Stimulated activated CD4-positive, alpha-beta T cell treated with anti-CD3 and anti-CD28 coated beads, TNF-alpha, amount 100 ng/mL, for 48 hours (primary cell): ENCODE measurements at regions not wholly inside any gene's neighbourhood (a gene's known extent, or its start where the extent isn't known, plus 50 kb on each side); places are given as distances from the start of the nearest gene placed in this dataset.

ENCODE experiments used
- DNase-seq, 3 donors: peaks; one replicate each; pipeline ENCODE4 v3.0.0-alpha.2; 2020; ENCODE audit warnings: low read depth in 3 of 3

DNA sequence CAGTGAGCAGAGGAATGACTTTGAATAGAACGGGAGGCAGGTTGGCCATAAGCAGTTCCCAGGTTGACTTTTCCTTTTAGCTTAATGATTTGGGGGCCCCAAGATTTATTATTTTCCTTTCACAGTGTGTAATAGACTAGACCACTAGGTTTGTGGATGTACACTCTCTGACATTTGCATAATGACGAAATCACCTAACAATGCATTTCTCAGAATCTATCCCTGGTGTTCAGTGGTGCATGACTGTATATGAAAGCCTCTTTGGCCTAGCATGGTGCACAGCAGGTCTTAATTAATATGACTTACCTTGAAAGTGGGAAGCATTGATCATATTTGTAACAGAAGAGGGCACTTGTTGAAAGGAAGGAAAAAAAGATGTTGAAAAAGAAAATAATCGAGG, 761.9 kb downstream of the TYW1 start:
- DNase-seq, result no peak

DNA sequence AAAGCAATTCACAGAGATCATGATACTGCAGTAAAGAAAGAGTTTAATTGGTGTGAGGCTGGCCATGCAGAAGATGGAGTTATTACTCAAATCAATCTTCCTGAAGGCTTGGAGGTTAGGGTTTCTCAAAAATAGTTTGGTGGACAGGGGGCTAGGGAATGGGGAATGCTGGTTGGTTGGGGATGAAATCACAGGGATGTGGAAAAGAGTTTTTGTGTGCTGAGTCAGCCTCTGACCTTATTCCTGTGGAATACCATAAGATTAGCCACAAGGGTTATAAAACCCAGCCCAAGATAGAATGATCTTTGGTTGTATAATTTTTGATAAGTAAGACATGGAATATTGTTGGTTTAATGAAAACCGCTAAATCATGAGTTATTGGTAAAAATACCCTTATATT, 764.3 kb downstream of the TYW1 start:
- no peak for DNase-seq

DNA sequence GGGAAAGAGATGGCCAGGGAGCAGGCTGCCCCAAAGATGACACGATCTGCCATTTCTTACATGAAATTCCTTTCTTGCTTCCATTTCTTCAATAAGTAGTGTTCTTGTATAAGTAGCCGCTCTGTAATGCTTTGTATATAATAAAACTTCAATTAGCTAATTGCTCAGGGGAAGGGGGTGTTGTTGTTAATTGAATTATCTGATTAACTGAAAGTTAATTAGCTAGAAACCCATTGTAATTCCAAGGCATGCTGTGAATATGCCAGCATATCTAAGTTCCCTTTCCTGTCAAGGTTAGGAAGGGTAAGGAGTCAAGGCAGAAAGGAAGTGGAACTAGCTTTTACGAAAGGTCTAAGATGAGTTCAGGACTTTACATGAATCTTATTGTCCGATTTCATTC, 765.9 kb downstream of the TYW1 start:
- no peak for DNase-seq

DNA sequence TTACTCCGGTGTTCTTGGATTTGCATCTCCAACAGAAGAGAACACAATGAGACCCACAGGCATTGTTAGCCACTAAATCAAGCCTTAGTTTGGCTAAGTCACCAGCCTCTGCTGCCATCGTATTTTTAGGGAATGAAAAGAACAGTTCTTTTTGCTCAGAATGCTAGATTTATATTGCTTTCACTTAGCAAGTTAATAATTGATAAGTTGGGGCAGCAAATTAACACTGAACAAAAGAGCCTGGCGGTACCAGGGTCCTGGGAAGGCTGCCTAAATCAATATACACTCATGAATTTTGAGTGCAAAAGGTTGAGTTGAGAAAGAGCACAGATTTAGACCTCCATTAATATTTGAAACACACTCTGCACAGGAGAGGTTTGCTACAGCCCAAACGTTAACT, 767.7 kb downstream of the TYW1 start:
- DNase-seq, result no peak

DNA sequence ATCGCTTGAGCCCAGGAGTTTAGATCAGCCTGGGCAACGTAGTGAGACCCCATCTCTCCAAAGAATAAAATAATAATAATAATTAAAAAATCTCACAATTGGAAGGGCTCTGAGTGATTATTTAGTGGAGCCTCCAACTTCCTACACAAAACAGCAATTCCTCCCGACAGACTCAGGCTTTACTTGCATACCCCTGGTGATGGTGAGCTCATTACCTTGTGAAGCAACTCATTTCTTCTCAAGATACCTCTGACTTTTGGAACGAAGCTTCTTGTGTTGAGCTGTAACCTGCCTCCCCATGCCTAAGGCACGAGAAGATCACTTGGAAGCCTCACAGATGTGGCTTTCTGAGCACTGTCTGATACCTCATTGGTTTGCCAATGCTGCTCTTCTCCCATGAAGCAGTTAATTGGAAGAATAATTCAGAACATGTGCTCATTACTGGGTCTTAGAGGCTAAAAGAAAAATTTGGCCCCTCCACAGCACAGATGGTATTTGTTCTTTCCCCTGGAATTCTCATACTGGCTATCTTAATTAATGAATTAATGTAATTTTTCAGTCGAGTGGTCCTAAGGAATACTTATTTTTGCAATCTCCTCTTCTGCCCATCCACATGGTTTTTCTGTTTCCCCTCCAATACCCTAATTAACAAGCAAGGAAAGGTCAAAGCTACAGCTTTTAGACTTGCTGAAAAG, 769.0 kb downstream of the TYW1 start:
- DNase-seq, result no peak

DNA sequence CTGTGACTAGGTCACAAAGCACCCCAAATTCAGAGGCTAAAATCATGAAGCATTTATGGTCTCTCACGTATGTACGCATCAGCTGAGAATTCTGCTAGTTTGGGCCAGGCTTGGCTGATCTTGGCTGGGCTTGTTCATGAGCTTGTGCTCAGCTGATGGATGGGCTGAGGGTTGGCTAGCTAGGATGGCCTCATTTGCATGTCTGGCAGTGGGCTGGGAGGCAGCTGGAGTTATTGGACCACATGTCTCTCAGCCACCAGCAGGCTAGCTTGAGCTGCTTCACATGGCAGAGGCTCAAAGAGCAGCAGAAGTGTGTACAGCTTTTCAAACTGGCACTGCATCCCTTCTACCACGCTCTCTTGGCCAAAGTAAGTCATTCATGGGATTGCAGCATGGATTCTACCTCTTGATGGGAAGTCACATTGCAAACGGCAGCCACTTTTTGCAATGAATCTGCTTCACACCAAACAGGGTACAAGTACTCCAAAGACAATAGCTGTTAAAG, 770.3 kb downstream of the TYW1 start:
- DNase-seq, result no peak

DNA sequence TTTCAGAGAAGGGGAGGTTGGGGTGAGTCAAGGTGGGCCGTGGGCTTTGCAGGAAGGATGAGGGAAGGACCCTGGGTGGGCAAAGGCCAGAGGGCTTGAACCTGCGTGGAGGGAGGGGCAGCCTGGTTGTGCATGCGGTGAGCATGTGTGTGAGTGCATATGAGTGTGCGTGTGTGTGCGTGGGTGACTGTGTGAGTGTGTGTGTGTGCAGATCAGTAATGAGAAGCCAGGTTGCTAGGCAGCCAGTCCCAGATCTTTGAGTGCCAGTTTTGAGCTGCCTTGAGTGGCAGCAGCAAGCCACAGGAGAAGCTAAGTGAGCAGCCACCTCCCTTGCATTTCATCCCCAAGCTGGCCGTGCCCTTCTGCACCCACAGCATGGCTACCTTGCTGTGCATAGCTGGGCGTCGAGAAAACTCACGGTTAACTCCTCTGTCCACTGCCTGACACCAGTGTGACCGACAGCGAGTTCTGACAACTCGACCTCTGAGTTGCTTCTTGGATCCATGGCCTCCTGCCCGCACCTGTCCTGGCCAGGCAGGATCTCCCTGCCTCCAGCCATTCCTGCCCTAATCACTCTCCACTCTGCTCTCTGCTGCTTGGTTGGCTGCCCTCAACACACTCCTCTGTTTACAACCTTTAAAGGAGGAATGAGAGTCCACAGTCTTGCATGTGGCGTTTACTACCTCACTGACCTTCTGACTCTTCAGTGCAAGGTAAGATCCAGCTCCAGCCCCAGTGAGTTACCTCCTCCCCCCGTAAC, 775.4 kb downstream of the TYW1 start:
- DNase-seq, result no peak

DNA sequence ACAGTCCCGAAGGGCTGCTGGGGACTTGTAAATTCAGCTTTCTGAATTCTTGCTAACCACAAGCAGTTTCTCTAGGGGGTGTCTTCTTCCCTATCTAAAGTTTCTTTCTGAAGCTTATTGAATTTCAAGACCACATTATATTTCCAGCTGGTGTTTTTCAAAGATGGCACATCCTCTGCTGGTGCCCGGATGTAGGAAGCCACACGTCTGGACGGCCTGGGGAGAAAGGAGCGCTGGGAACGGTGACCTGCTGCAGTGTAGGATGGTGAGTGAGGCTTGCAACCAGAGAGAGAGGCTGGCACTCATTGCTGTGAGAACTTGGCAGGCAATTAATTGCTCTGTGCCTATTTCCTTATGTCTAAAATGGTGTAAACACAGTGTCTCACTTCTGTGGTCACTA, 776.4 kb downstream of the TYW1 start:
- no peak for DNase-seq

DNA sequence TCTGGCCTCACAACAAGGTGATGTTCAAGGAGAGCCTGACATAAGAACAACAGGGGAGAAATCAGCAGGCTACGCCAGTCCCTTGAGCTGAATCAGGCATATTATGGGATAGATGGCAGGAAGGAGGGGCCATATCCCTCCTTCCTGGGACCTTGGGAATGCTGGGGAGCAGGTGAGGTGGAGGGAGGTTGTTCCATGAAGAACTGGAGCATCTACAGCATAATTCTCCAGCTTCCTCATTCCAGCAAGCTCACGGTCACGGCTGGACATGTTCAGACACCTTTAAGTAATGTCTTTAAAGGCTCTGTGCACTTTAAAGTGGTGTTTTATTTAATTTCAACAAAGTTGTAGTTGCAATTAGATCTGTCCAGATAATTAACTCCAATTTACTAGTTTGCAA, 780.5 kb downstream of the TYW1 start:
- DNase-seq, result no peak

DNA sequence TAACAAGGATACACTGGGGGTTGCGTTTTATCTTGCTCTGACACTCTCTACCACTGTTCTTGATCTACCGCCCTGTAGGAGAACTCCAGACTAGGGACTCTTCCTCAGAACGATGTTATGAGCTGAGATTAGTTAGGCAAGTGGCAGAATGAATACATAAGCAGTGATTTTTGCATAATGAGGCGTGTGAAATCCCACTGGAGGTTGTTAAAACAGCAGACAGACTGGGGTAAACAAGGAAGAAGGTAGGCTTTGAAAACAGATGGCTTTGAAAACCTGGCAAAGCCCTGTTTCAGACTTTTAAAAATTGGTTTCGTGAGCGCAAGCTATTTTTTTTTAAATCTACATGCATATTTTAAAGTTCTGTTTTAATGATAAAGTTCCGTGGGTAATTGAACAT, 785.2 kb downstream of the TYW1 start:
- DNase-seq, result no peak

DNA sequence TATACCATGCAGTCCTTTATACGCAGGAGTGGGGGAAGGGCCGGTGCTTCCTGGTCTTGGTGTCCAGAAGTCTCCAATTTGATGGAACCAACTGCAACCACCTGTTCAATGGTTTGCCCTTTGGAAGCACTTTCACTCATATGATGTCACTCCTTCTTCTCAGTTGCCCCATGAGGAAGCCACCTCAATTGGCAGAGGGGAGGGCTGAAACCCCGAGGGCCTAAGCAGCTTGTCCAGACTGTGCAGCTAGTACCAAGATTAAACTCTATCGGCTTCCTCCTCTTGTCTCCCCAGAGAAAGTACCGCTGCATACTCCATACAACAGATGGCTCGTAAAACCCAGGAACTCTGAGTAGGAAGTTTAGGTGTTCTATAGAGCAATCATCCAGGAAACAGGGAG, 789.4 kb downstream of the TYW1 start:
- no peak for DNase-seq

DNA sequence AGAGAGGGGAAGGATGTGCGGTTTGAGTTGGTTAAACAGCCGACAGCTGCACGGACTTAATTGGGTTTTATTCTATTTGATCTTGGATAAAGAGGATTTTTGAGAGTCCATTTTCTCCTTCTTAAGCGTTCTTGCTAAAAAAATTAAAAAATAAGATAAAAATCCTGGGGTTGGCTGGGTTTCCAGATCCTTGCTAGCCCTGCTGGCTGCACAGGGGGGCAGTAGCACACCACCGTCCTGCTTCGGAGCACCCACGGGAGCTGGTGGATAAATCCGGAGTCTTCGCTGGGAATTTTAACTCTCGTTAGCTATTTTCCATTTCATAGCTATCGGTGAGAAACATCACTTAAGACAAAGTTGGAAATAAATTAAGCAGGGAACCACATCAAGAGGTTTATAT, 792.0 kb downstream of the TYW1 start:
- DNase-seq, result no peak

DNA sequence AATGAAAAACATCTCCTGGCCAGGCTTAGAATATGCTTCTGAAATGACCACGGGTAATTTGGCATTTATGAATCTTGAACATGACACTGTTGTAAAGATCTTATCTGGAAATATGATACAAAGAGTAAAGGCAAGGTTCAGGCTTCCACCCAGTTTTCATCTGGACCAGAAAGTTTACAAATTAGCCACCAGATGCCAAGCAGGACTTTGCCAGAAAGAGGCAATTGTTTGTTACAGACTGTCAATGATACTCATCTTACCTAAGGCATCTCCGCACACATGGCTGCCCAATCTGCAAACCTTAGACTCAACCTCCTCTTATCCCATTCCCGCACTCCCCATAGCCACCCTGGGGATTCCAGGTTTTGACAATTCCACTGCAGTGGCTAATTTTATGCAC, 795.3 kb downstream of the TYW1 start:
- DNase-seq, result no peak

DNA sequence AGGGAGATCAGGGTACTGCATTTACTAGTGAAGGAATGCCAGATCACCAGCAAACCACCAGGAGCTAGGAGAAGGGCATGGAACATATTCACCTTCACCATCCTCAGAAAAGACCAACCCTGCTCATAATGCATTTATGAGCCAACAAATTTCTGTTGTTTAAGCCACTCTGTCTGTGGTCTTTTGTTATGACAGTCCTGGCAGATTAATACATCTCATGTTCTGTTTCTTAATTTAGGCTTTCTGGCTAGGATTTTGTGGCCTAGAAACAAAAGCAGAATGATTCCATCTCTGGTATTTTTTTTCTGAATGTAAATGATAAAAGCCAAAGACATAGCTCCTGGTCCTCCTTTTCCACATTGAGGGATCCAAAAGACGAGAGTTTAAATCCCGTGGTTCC, 797.9 kb downstream of the TYW1 start:
- no peak for DNase-seq

DNA sequence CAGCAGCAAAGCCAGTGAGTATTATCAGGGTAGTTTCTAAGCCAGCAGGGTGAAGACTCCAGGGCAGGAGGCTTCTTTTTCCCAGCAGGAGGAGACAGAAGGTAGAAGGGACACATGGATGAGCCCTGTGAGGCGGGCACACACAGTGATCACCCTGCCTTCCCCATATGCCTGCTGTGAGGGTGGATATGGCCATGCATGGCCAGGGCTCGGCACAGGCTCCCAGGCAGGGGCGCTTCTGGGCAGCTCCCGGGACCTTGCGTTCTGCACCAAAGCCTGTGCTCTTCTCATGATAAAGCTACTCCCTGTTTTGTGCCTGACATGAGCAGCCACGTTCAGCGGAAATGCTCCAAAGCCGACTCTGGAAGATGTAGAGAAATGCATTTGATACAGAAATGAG, 807.2 kb downstream of the TYW1 start:
- no peak for DNase-seq

DNA sequence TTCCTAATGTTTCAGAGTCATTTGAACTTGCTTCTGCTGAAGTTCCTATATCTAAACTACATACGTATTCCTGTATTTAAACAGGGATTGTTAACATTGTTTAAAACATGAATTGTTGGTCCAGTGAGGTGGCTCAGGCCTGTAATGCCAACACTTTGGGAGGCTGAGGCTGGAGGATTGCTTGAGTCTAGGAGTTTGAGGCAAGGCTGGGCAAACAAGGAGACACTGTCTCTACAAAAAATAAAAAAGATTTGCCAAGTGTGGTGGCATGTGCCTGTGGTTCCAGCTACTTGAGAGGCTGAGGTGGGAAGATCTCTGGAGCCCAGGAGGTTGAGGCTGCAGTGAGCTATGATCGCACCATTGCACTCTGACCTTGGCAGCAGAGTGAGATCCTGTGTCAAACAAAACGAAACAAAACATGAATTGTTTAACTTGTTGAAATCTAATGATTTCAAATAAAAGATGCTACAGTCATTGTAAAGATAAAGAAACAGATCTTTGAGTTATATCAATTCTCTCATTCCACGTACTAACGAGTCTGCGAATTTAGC, 809.4 kb downstream of the TYW1 start:
- DNase-seq, result no peak

DNA sequence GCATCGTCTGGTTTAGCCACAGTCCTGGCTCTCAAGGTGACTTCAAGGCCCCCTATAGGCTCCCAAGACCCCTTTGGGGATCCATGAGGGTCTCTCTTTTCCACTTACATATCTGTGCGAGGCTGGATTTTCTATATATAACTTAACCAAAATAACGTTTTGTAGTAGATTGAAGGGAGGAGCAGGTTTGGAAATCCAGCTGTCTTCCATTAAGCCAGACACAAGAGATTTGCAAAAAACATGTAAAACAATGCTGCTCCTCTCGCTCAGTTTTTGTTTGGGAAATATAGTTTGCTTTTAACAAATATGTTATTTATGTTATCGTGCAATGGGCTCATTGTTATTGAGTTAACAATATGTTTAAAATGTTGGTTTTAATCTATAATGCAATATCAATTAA, 811.2 kb downstream of the TYW1 start:
- DNase-seq, result no peak

DNA sequence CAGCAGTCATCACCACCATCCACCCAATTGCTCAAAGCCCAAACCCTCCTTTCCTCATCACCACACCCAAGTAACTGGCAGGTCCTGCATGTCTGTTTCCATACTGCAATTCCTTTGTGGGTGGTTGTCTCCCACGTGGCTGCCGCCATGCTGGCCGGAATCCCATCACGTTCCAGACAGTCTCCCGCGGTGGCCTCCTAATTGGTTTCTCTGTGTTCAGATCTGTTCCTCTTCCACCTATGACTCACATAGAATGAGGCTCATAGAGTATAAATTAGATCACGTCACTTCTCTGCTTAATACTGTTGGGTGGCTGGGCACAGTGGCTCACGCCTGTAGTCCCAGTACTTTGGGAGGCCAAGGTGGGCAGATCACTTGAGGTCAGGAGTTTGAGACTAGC, 813.0 kb downstream of the TYW1 start:
- no peak for DNase-seq

DNA sequence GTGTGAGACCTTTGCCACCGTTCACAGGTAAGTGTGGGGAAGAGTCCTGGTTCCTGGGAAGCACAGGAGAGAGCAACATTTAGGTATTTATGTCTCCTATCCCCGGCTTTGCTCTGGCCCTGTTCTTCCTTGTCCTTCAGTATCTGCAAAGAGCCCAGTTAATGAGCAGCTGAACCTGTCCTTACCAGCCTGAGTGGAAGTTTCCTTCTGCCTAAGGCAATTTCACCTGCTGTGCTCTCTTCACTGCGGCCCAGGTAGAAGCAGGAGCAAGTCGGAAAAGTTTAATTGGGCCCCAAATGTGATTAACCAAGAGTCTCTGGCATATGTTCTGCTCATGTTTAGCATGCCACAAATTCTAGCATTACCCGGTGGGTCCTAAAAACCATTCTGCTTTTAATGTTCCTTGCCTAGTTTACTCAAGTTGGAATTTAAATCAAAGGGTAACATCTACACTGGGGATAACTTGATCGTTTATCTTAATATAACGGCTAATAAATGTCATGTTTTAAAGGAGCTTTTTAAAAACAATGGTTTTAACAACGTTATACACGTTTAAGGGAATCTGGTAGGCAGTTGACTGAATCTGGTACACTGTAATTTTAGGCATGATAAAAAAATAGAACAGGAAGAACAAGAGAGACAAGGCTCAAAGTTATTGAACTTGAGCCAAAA, 817.1 kb downstream of the TYW1 start:
- DNase-seq, result no peak

DNA sequence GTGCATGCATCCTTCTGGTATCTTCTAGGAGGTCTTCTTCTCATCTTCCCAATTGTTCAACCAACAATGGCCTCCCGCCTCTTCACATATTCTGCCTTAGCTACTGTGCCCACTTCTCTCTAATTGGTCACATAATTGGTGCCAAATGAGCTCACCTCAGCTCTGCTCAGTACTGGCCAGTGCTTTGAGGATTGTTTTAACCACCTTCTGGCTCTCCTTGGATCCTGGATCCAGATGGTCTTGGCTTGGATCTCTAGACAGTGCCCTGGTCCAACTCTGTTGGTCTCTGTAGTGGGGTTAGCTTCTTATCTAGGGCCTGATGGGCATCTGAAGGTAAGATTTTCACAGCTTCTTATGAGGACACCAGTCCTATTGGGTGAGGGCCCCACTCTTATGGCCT, 820.8 kb downstream of the TYW1 start:
- no peak for DNase-seq

DNA sequence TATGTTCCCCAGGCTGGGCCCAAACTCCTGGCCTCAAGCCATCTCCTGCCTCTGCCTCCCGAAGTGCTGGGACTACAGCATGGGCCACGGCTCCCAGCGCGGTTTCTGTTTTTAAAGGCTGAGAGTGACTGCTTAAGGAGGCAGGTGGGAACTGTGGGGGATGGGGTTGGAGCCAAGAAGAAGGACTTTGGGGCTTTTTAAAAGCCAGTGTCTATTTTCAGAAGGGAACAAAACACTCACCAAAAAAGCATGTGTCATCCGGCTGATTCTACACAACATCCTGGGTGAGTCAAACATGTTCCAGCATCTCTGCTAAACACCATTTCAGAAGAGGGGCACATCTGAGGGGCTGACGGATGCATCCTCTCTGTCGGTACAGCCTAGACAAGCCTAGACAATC, 824.5 kb downstream of the TYW1 start:
- no peak for DNase-seq

DNA sequence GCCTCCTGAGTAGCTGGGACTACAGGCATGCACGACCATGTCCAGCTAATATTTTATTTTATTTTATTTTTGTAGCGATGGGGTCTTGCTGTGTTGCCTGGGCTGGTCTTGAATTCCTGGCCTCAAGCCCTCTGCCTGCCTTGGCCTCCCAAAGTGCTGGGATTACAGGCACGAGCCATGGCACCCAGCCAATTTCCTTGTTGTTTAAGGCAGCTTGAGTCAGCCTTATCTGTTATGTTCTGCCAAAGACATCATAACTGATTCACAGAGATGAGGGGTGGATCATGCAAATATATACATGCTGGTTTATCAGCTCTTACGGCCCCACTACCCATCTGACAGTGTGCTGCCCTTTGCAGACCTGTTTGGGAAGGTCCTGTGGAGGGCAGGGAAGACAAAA, 826.7 kb downstream of the TYW1 start:
- no peak for DNase-seq

DNA sequence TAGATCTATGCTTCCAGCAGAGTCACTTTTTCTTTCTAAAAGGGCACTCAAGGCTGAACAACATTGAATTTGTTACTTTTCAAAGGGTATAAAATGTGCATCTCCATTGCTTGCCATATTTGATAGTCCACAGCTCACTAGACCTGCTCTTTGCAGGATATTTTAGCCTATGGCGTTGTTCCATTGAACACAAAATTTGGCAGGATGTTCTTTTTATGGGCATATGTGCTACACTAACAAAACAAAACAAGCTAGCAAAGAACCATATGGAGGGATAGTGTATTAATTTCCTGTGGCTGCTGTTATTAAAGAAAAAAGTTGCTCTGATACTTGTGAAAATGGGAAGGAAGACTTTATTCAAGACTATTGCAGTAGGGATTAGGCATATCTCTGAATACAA, 828.7 kb downstream of the TYW1 start:
- DNase-seq, result no peak
